Activated naive CD4-positive, alpha-beta T cell treated with anti-CD3 and anti-CD28 coated beads for 36 hours (primary cell): ENCODE measurements at regions not wholly inside any gene's neighbourhood (a gene's known extent, or its start where the extent isn't known, plus 50 kb on each side); places are given as distances from the start of the nearest gene placed in this dataset.

Experiments used
- CTCF ChIA-PET: fragments of 350-600 bp; sonication (Branson Sonifier 250); formaldehyde crosslinking; loops from one replicate; lab custom pipeline; 2021; ENCODE audit warnings: antibody characterized with exemption; lab: Charles Lee
- DNase-seq: peaks from one replicate; pipeline ENCODE4 v3.0.0-alpha.2; 2020
- H3K27ac Mint-ChIP-seq: one replicate; pipeline ENCODE4 v1.8.0; 2021; ENCODE audit warnings: mild to moderate bottlenecking, mixed read lengths
- H3K27me3 Mint-ChIP-seq: one replicate; pipeline ENCODE4 v1.8.0; 2021; ENCODE audit warnings: low read depth, mixed read lengths
- H3K36me3 Mint-ChIP-seq: one replicate; pipeline ENCODE4 v1.8.0; 2021; ENCODE audit warnings: low read depth, mixed read lengths
- H3K4me1 Mint-ChIP-seq: one replicate; pipeline ENCODE4 v1.8.0; 2021; ENCODE audit warnings: low read depth, mixed read lengths
- H3K4me3 Mint-ChIP-seq: one replicate; pipeline ENCODE4 v1.8.0; 2021; ENCODE audit warnings: mild to moderate bottlenecking, moderate library complexity, mixed read lengths
- H3K9me3 Mint-ChIP-seq: one replicate; pipeline ENCODE4 v1.8.0; 2021; ENCODE audit warnings: mixed read lengths
- intact Hi-C: fragments of 100-400 bp; cut with micrococcal nuclease; formaldehyde crosslinking; loops from one replicate; pipeline ENCODE4 v1.15.1; 2023

GRCh38 chr18:10322004-10322403, 132.4 kb upstream of the APCDD1 start:
- Mint-ChIP-seq H3K9me3 (no peaks in the 10 kb centered on the region), H3K27ac (no peak overlapping the region)
- no peak for DNase-seq

DNA sequence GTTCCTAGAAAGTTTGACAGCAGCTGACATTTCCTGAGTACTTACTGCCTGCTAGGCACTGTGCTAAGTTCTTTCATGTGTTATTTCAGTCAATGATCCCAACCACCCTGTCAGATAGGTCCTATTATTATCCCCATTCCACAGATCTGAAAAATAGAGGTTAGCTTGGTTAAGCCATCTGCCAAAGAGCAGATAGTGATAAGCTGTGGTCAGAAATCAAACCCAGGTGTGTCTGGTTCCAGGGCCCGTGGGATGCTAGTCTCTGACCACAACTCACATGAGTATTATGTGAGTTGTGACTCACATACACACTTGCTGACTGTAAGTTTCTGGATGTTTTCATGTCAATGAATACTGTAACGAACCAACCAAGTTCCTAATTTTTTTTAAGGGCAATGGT, 132.0 kb upstream of the APCDD1 start:
- DNase-seq, result no peak
- intact Hi-C loops, result no loop called here
- H3K4me3 Mint-ChIP-seq, result no peak overlapping the region

More at GRCh38 chr18:10322004-10322403, 132.4 kb upstream of the APCDD1 start:
- Mint-ChIP-seq H3K4me1 (no peaks in the 10 kb centered on the region), H3K36me3 (no peaks in the 10 kb centered on the region), H3K27me3 (peaks cover 5% of the 10 kb centered on the region), H3K4me3 (no peak overlapping the region)
- CTCF ChIA-PET, result no interaction called here
- intact Hi-C loops, result no loop called here

DNA sequence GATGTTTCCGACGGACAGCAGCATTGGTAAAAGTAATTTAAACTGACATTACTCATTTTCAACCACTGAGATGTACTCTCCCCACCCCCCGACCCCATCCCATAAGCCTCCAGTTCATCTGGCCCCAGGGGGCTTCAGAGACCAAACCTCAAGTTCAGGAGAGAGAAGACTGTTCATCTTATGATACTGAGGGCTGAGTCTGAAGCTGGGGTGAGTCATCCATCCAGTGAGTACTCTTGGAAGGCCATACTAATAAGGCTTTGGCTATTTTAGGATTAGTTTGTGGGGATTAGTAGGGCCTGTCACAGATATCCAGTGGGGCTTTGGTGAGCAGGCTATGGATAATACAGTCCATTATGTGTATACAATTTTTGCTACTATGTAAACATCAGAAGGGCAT, 125.3 kb upstream of the APCDD1 start:
- intact Hi-C loops, result no loop called here

More for the DNA sequence above, 132.0 kb upstream of the APCDD1 start:
- Mint-ChIP-seq H3K27me3 (peaks cover 5% of the 10 kb centered on the region), H3K27ac (no peak overlapping the region), H3K9me3 (no peaks in the 10 kb centered on the region), H3K36me3 (no peaks in the 10 kb centered on the region), H3K4me1 (no peaks in the 10 kb centered on the region)
- CTCF ChIA-PET, result no interaction called here

GRCh38 chr18:10330428-10330827, 124.0 kb upstream of the APCDD1 start:
- Mint-ChIP-seq H3K4me1 (no peaks in the 10 kb centered on the region), H3K4me3 (no peak overlapping the region), H3K27ac (no peak overlapping the region), H3K27me3 (no peaks in the 10 kb centered on the region), H3K36me3 (no peaks in the 10 kb centered on the region), H3K9me3 (no peaks in the 10 kb centered on the region)
- DNase-seq, result no peak
- intact Hi-C loops, result no loop called here
- CTCF ChIA-PET, result no interaction called here

More for the DNA sequence above, 125.3 kb upstream of the APCDD1 start:
- no peaks in the 10 kb centered on the region for H3K9me3 Mint-ChIP-seq
- H3K27ac Mint-ChIP-seq, result no peak overlapping the region
- H3K4me3 Mint-ChIP-seq, result no peak overlapping the region
- H3K4me1 Mint-ChIP-seq, result no peaks in the 10 kb centered on the region
- H3K27me3 Mint-ChIP-seq, result no peaks in the 10 kb centered on the region
- DNase-seq, result no peak
- H3K36me3 Mint-ChIP-seq, result no peaks in the 10 kb centered on the region
- CTCF ChIA-PET, result interaction anchor here (0.6 kb wide), 1 partner anchor 140 kb away, joined by 4 read pairs; no protein-coding TSS in a partner anchor

DNA sequence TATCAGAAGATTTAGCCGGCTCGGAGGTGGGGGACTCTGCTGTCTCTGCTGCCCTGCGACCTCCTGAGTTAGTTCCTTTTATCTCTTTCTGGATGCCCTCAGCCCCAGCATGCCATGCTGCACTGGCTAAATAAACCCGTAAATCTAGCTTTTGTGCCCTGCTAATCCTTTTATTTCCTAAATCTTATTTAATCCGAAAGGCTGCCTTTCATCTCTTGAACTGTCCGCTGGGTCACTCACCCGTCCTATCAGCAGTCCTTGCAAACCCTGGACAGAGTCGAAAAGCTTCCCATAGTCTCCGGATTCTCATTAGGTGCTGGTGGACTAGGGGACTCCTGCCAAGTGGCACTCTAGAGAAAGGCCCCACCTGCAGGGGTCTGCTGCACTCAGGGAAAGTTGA, 122.0 kb upstream of the APCDD1 start:
- Mint-ChIP-seq H3K4me1 (no peaks in the 10 kb centered on the region), H3K4me3 (no peak overlapping the region), H3K9me3 (no peaks in the 10 kb centered on the region), H3K27me3 (no peaks in the 10 kb centered on the region), H3K36me3 (no peaks in the 10 kb centered on the region), H3K27ac (no peak overlapping the region)
- intact Hi-C loops, result no loop called here
- DNase-seq, result no peak
- CTCF ChIA-PET, result no interaction called here

- Mint-ChIP-seq H3K4me1 (no peaks in the 10 kb centered on the region), H3K4me3 (no peak overlapping the region), H3K9me3 (peaks cover 7% of the 10 kb centered on the region), H3K36me3 (no peaks in the 10 kb centered on the region), H3K27ac (no peak overlapping the region), H3K27me3 (no peaks in the 10 kb centered on the region)
- intact Hi-C loops, result no loop called here
- CTCF ChIA-PET, result no interaction called here
- DNase-seq, result no peak
These were observed 117.6 kb upstream of the APCDD1 start for GRCh38 chr18:10336749-10337350.

GRCh38 chr18:10340821-10341220, 113.6 kb upstream of the APCDD1 start:
- H3K27me3 Mint-ChIP-seq, result no peaks in the 10 kb centered on the region
- H3K36me3 Mint-ChIP-seq, result no peaks in the 10 kb centered on the region
- H3K4me1 Mint-ChIP-seq, result no peaks in the 10 kb centered on the region
- no peak overlapping the region for H3K27ac Mint-ChIP-seq
- DNase-seq, result no peak
- H3K4me3 Mint-ChIP-seq, result no peak overlapping the region
- CTCF ChIA-PET, result no interaction called here
- intact Hi-C loops, result no loop called here
- peaks cover 10% of the 10 kb centered on the region for H3K9me3 Mint-ChIP-seq

- Mint-ChIP-seq H3K9me3 (peaks cover 10% of the 10 kb centered on the region), H3K4me1 (no peaks in the 10 kb centered on the region), H3K4me3 (no peak overlapping the region), H3K36me3 (no peaks in the 10 kb centered on the region), H3K27ac (no peak overlapping the region), H3K27me3 (no peaks in the 10 kb centered on the region)
- intact Hi-C loops, result no loop called here
- DNase-seq, result no peak
- CTCF ChIA-PET, result no interaction called here
These were observed 110.7 kb upstream of the APCDD1 start for GRCh38 chr18:10343778-10344177.

GRCh38 chr18:10346749-10347415, 107.6 kb upstream of the APCDD1 start:
- H3K9me3 Mint-ChIP-seq, result peaks cover 3% of the 10 kb centered on the region
- no peaks in the 10 kb centered on the region for H3K4me1 Mint-ChIP-seq
- no peaks in the 10 kb centered on the region for H3K36me3 Mint-ChIP-seq
- CTCF ChIA-PET, result interaction anchor here (0.7 kb wide), 1 partner anchor 25 kb away, joined by 3 read pairs; no protein-coding TSS in a partner anchor
- DNase-seq, result no peak
- no peak overlapping the region for H3K27ac Mint-ChIP-seq
- intact Hi-C loops, result no loop called here
- no peaks in the 10 kb centered on the region for H3K27me3 Mint-ChIP-seq
- no peak overlapping the region for H3K4me3 Mint-ChIP-seq

GRCh38 chr18:10349561-10349960, 104.9 kb upstream of the APCDD1 start:
- CTCF ChIA-PET, result no interaction called here
- no peaks in the 10 kb centered on the region for H3K36me3 Mint-ChIP-seq
- H3K4me3 Mint-ChIP-seq, result no peak overlapping the region

DNA sequence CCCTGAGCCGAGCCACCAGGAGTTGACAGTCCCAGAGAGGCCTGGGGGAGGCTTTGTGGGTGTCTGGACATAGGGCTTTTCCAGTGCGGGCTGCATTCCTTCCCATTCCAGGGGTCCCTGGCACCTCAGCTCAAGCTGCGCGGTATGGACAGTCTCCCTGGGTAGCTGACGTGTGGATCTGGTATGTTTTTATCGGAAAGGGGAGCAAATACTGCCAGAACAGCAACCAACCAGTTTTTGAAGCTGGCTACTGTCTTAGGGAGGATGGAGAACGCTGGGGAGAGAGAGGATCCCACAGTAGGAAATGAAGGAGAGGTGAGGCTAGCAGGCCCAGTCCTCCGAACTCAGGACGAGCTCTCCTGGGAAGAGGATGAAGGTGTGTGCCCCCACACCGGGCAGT, 103.8 kb upstream of the APCDD1 start:
- DNase-seq, result no peak
- Mint-ChIP-seq H3K9me3 (no peaks in the 10 kb centered on the region), H3K27ac (no peak overlapping the region), H3K27me3 (no peaks in the 10 kb centered on the region), H3K4me3 (no peak overlapping the region), H3K36me3 (no peaks in the 10 kb centered on the region), H3K4me1 (no peaks in the 10 kb centered on the region)
- CTCF ChIA-PET, result no interaction called here
- intact Hi-C loops, result no loop called here

More at GRCh38 chr18:10349561-10349960, 104.9 kb upstream of the APCDD1 start:
- Mint-ChIP-seq H3K27me3 (no peaks in the 10 kb centered on the region), H3K4me1 (no peaks in the 10 kb centered on the region), H3K27ac (no peak overlapping the region), H3K9me3 (no peaks in the 10 kb centered on the region)
- intact Hi-C loops, result no loop called here
- DNase-seq, result no peak

GRCh38 chr18:10351219-10351818, 103.1 kb upstream of the APCDD1 start:
- CTCF ChIA-PET, result interaction anchor here (0.6 kb wide), 1 partner anchor 180 kb away, joined by 3 read pairs; no protein-coding TSS in a partner anchor
- no peak for DNase-seq
- Mint-ChIP-seq H3K27ac (no peak overlapping the region), H3K27me3 (no peaks in the 10 kb centered on the region), H3K4me1 (no peaks in the 10 kb centered on the region), H3K9me3 (peaks cover 6% of the 10 kb centered on the region), H3K36me3 (no peaks in the 10 kb centered on the region), H3K4me3 (no peak overlapping the region)
- intact Hi-C loops, result no loop called here

GRCh38 chr18:10351858-10352257, 102.6 kb upstream of the APCDD1 start:
- CTCF ChIA-PET, result interaction anchor here (0.6 kb wide), 1 partner anchor 180 kb away, joined by 3 read pairs; no protein-coding TSS in a partner anchor
- intact Hi-C loops, result no loop called here
- Mint-ChIP-seq H3K27me3 (no peaks in the 10 kb centered on the region), H3K4me3 (no peak overlapping the region), H3K36me3 (no peaks in the 10 kb centered on the region), H3K27ac (no peak overlapping the region), H3K9me3 (peaks cover 12% of the 10 kb centered on the region), H3K4me1 (no peaks in the 10 kb centered on the region)
- no peak for DNase-seq
